ENCODE measurements at regions not wholly inside any gene's neighbourhood (a gene's known extent, or its start where the extent isn't known, plus 50 kb on each side); places are given as distances from the start of the nearest gene placed in this dataset.
"Not testable (repeated sequence)": the region's sequence is repeated elsewhere in the genome, so short reads cannot be mapped to it uniquely, and the experiment has no call there.

- in situ Hi-C loops (cut with HindIII; ENCODE audit: low sequenced_read_pairs), result no loop called here
- no peak overlapping the region for H3K4me3 ChIP-seq (ENCODE audit: low read depth, low read length)
- no peak for DNase-seq (ENCODE audit: low read depth, low spot score)
- TF ChIP-seq, protein P1, sequence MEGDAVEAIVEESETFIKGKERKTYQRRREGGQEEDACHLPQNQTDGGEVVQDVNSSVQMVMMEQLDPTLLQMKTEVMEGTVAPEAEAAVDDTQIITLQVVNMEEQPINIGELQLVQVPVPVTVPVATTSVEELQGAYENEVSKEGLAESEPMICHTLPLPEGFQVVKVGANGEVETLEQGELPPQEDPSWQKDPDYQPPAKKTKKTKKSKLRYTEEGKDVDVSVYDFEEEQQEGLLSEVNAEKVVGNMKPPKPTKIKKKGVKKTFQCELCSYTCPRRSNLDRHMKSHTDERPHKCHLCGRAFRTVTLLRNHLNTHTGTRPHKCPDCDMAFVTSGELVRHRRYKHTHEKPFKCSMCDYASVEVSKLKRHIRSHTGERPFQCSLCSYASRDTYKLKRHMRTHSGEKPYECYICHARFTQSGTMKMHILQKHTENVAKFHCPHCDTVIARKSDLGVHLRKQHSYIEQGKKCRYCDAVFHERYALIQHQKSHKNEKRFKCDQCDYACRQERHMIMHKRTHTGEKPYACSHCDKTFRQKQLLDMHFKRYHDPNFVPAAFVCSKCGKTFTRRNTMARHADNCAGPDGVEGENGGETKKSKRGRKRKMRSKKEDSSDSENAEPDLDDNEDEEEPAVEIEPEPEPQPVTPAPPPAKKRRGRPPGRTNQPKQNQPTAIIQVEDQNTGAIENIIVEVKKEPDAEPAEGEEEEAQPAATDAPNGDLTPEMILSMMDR (IDR thresholded peaks at IDR 0.05; ENCODE audit: low read depth, low read length), result no peak
Observed at GRCh38 chr17:34024806-34025551, 230.1 kb upstream of the CCL2 start.

- in situ Hi-C loops (cut with HindIII; ENCODE audit: low sequenced_read_pairs); H3K4me3 ChIP-seq (ENCODE audit: low read depth, low read length): not testable (repeated sequence)
Observed at GRCh38 chr17:34030601-34031000, 224.5 kb upstream of the CCL2 start.

GRCh38 chr17:34032305-34032704 lies 222.8 kb upstream of the CCL2 start:
- in situ Hi-C loops (cut with HindIII; ENCODE audit: low sequenced_read_pairs); DNase-seq (ENCODE audit: low read depth, low spot score); H3K4me3 ChIP-seq (ENCODE audit: low read depth, low read length): not testable (repeated sequence)

More at GRCh38 chr17:34030601-34031000, 224.5 kb upstream of the CCL2 start:
- DNase-seq (ENCODE audit: low read depth, low spot score), result not testable (repeated sequence)

- in situ Hi-C loops (cut with HindIII; ENCODE audit: low sequenced_read_pairs); DNase-seq (ENCODE audit: low read depth, low spot score); H3K4me3 ChIP-seq (ENCODE audit: low read depth, low read length): not testable (repeated sequence)
Observed at GRCh38 chr17:34038786-34039185, 216.3 kb upstream of the CCL2 start.

DNA sequence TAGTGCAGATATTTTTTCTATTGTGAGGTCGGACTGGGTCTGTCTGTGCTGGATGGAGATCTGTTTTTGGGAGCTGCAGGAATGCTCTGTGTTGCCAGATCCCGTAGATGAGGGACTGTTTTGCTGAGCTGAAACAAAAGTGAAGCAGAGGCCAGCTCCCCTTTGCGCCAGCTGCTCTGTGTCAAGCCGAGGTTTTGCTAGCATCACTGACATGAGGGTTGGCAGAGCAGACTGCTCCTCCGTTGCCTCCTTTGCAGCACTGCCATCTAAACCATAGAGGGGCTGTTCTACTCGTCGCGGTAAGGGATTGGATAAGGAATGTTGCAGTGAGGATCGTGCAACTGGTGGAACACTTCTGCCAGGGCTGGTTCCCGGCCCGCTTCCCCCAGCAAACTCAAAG lies 215.9 kb upstream of the CCL2 start:
- DNase-seq (ENCODE audit: low read depth, low spot score); in situ Hi-C loops (cut with HindIII; ENCODE audit: low sequenced_read_pairs); H3K4me3 ChIP-seq (ENCODE audit: low read depth, low read length): not testable (repeated sequence)

GRCh38 chr17:34039759-34040555 lies 215.1 kb upstream of the CCL2 start:
- DNase-seq (ENCODE audit: low read depth, low spot score); H3K4me3 ChIP-seq (ENCODE audit: low read depth, low read length); in situ Hi-C loops (cut with HindIII; ENCODE audit: low sequenced_read_pairs): not testable (repeated sequence)

DNA sequence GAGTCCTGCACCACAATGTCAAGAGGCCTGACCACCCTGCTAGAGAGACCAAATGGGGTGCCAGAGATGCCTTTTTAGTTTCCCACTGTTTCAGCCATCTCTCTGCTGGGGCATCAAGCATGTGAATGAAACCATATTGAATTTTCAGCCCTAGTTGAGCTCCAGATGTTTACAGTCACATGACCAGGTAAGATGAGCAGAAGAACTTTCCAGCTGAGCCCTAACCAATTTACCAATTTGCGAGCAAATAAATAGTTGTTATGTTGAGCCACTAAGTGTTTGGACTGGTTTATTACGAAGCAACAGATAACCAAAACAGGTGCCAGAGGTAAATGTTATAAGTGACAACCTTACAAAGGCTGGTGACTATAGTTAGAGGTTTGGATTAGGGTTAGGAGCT lies 209.1 kb upstream of the CCL2 start:
- in situ Hi-C loops (cut with HindIII; ENCODE audit: low sequenced_read_pairs), result no loop called here
- DNase-seq (ENCODE audit: low read depth, low spot score), result no peak

GRCh38 chr17:34051046-34051445 lies 204.0 kb upstream of the CCL2 start:
- TF ChIP-seq, protein P1 (IDR thresholded peaks at IDR 0.05; ENCODE audit: low read depth, low read length), result no peak
- in situ Hi-C loops (cut with HindIII; ENCODE audit: low sequenced_read_pairs), result no loop called here
- DNase-seq (ENCODE audit: low read depth, low spot score), result no peak
- H3K4me3 ChIP-seq (ENCODE audit: low read depth, low read length), result no peak overlapping the region

More for the DNA sequence above, 209.1 kb upstream of the CCL2 start:
- H3K4me3 ChIP-seq (ENCODE audit: low read depth, low read length), result no peak overlapping the region
- TF ChIP-seq, protein P1 (IDR thresholded peaks at IDR 0.05; ENCODE audit: low read depth, low read length), result no peak

DNA sequence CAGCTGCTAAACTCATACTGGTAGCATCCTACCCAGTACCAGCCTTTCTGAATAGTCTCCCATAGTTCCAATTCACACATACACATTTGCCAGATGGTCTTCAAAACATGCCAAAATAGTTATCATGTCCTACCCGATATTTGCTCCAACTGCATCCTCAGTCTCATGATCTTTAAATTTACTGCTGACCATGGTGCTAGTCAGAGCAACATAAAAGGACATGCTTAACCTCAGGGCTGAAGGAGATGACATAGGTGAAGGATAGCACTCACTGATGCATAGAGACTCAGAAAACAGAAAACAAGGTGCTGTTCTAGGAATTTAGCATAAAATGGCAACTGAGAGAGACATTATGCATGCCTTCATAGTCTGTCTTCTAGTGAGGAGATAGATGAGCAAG lies 200.6 kb upstream of the CCL2 start:
- H3K4me3 ChIP-seq (ENCODE audit: low read depth, low read length), result no peak overlapping the region
- TF ChIP-seq, protein P1 (IDR thresholded peaks at IDR 0.05; ENCODE audit: low read depth, low read length), result no peak
- DNase-seq (ENCODE audit: low read depth, low spot score), result no peak
- in situ Hi-C loops (cut with HindIII; ENCODE audit: low sequenced_read_pairs), result no loop called here
